Skeletal muscle satellite cell (primary cell): ENCODE measurements at regions not wholly inside any gene's neighbourhood (a gene's known extent, or its start where the extent isn't known, plus 50 kb on each side); places are given as distances from the start of the nearest gene placed in this dataset.

Source experiments
- H3K27me3 ChIP-seq: 2 replicates; pipeline ENCODE4 v1.7.0; 2013; ENCODE audit warnings: low read length; ENCODE audit not compliant: control insufficient read depth, insufficient read depth
- H3K36me3 ChIP-seq: 2 replicates; pipeline ENCODE4 v1.7.0; 2013; ENCODE audit warnings: mild to moderate bottlenecking, control low read depth, low read length; ENCODE audit not compliant: insufficient read depth
- H3K4me1 ChIP-seq: 2 replicates; pipeline ENCODE4 v1.7.0; 2013; ENCODE audit warnings: low read length; ENCODE audit not compliant: control insufficient read depth, insufficient read depth
- H3K4me2 ChIP-seq: 2 replicates; pipeline ENCODE4 v1.7.0; 2013; ENCODE audit warnings: mild to moderate bottlenecking, low read length
- H3K4me3 ChIP-seq: 2 replicates; pipeline ENCODE4 v1.7.0; 2013; ENCODE audit warnings: low read length
- H3K9ac ChIP-seq: 2 replicates; pipeline ENCODE4 v1.7.0; 2013; ENCODE audit warnings: mild to moderate bottlenecking, low read depth, low read length, moderate library complexity
- H3K9me3 ChIP-seq: replicated peaks from 2 replicates; pipeline ENCODE4 v1.7.0; 2013; ENCODE audit warnings: mild to moderate bottlenecking, control low read depth, low read length

DNA sequence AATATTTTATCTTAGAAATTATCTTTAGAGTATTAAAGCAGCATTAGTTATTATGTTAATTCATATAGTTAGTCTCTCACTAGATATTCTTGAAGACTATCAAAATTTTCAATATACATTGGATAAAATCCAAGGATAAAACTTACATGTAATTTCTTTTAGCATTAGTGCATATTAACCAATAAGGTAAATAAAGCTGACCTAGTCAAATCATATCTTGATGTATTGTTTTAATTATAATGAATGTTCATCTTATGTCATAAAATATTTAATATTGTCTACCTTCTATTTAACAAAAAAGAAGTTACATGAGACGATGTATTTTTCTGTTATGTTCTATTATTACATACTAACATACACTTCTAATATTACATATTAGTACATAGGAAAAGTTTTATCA lies 301.7 kb upstream of the DAB2 start:
- Histone ChIP-seq H3K9ac (no peak overlapping the region), H3K4me1 (no peaks in the 10 kb centered on the region), H3K36me3 (no peaks in the 10 kb centered on the region), H3K4me3 (no peak overlapping the region), H3K9me3 (no peaks in the 10 kb centered on the region), H3K27me3 (no peaks in the 10 kb centered on the region), H3K4me2 (no peak overlapping the region)

DNA sequence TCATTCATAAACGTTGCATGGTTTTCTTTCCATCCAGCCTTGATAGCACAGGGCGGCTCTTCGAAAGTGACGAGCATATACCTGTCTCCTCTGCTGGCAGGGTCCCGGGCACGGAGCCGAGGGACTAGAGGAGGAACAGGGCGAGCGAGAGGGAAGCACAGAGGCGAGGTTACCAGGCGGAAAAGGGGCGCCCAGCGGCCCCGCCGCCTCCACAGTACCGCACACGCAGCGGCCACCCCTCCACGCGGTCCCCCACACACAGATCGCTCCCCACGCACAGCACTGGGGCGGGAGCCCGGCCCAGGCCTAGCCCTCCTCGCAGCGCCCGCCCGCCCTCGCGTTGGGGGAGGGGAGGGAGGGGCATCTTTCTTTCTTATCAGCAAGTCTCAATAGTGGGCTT lies 296.6 kb upstream of the DAB2 start:
- no peak overlapping the region for H3K4me2 ChIP-seq
- peaks cover 18% of the 10 kb centered on the region for H3K4me1 ChIP-seq
- no peak overlapping the region for H3K9ac ChIP-seq
- no peaks in the 10 kb centered on the region for H3K36me3 ChIP-seq
- no peaks in the 10 kb centered on the region for H3K27me3 ChIP-seq
- H3K9me3 ChIP-seq, result no peaks in the 10 kb centered on the region
- no peak overlapping the region for H3K4me3 ChIP-seq

DNA sequence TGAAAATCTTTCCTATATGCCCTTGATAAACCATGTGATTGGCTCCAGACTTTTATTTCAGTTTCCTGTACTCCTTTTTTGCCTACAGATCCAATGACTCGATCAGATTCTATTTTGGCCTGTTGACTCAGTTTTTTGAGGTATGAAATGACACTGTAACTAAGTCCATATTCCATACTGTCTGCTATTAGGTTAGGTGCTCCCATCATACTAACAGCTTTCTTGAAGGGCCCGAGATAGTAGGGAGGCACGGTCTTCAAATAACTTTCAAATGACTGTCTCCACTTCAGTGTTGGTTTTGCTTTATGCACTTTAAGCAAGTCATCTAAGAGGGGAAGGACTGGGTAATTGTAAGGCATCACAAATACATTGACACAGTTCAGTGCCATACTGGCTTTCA lies 295.4 kb upstream of the DAB2 start:
- H3K9me3 ChIP-seq, result no peaks in the 10 kb centered on the region
- H3K4me3 ChIP-seq, result no peak overlapping the region
- no peaks in the 10 kb centered on the region for H3K36me3 ChIP-seq
- no peaks in the 10 kb centered on the region for H3K27me3 ChIP-seq
- peaks cover 21% of the 10 kb centered on the region for H3K4me1 ChIP-seq
- H3K9ac ChIP-seq, result no peak overlapping the region
- no peak overlapping the region for H3K4me2 ChIP-seq

DNA sequence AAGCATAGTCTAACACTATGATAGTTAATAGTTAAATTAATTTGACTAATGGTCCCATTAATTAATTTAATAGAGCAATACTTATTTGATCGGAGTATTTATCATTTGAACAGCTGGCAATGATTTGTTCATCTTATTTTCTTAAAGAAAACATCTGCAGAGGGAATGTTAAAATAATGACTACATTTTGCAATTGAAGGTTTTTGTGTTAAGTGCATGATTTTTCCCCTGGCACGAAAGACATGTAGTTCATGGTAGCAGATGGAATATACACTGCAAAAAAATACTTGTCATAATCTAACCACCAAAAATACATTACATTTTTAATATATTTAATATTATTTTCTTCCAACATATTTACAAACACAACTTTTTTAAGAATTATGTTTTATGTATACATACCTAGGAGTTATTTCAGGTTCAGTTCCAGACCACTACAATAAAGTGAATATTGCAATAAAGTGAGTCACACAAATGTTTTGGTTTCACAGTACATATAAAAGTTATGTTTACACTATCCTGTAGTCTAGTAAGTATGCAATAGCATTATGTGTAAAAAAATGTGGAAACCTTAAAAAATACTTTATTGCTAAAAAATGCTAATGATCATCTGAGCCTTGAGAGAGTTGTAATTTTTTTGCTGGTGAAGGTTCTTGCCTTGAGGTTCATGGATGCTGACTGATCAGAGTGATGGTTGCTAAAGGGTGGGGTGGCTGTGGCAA lies 292.6 kb upstream of the DAB2 start:
- no peaks in the 10 kb centered on the region for H3K9me3 ChIP-seq
- no peaks in the 10 kb centered on the region for H3K27me3 ChIP-seq
- no peak overlapping the region for H3K9ac ChIP-seq
- H3K4me1 ChIP-seq, result peaks cover 38% of the 10 kb centered on the region
- no peaks in the 10 kb centered on the region for H3K36me3 ChIP-seq
- no peak overlapping the region for H3K4me2 ChIP-seq
- H3K4me3 ChIP-seq, result no peak overlapping the region

DNA sequence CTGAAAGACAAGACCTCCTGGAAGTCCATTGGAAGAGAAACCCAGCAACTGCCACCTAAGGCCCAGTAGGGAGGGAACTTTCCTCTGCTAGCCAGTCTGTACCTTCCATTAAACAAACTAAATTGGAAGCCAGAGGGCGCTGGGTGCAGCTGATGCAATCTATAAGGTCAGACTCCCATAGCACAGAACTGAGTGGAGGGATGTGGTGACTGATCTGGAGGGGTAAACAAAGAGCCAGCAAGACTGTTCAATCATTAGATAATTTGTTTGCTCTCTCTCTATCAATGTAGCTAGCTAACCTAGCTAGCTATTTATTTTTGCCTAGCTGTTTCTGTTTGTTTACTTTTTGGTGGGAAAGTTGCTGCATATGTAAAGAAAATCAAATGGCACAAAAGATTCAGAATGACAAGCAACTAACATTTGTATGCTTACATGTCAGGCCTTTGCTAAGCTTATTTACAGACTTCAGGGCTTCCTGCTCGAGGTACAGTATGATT lies 291.8 kb upstream of the DAB2 start:
- H3K4me1 ChIP-seq, result peaks cover 38% of the 10 kb centered on the region
- no peaks in the 10 kb centered on the region for H3K27me3 ChIP-seq
- no peak overlapping the region for H3K4me2 ChIP-seq
- no peak overlapping the region for H3K4me3 ChIP-seq
- no peak overlapping the region for H3K9ac ChIP-seq
- H3K36me3 ChIP-seq, result no peaks in the 10 kb centered on the region
- H3K9me3 ChIP-seq, result no peaks in the 10 kb centered on the region

DNA sequence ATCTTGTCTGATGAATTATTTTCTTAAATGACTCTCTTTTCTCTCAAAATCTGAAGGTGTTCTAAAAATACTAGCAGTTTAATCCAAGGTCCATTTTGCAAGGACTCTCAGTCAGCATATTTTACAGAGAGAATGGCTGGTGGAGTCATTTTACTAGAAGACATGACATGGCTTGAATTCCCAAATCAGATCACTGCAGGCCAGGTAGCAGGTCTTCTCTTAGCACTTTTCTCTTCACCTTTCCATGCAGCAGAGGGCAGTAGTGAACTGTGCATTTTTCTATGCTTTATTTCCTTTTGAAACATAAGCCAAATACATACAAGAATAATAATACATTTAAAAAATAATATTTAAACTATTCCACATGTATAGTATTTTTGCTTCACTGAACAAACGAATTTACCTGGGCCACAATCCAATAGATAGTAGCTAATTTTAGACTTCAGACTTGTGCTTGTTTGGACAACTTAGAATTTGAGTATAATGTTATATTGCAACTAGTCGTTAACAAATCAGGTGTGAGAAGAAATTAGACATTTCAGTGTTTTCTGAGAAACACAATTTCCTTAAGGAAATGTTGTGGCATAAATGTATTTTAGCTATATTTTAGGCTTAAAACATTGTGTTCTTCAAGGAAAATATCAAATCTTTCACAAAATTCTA lies 289.4 kb upstream of the DAB2 start:
- no peak overlapping the region for H3K4me3 ChIP-seq
- H3K27me3 ChIP-seq, result no peaks in the 10 kb centered on the region
- H3K4me2 ChIP-seq, result peak overlapping the region; percentile 10
- H3K9ac ChIP-seq, result peak overlapping the region; percentile 52
- H3K36me3 ChIP-seq, result no peaks in the 10 kb centered on the region
- no peaks in the 10 kb centered on the region for H3K9me3 ChIP-seq
- H3K4me1 ChIP-seq, result peaks cover 38% of the 10 kb centered on the region

DNA sequence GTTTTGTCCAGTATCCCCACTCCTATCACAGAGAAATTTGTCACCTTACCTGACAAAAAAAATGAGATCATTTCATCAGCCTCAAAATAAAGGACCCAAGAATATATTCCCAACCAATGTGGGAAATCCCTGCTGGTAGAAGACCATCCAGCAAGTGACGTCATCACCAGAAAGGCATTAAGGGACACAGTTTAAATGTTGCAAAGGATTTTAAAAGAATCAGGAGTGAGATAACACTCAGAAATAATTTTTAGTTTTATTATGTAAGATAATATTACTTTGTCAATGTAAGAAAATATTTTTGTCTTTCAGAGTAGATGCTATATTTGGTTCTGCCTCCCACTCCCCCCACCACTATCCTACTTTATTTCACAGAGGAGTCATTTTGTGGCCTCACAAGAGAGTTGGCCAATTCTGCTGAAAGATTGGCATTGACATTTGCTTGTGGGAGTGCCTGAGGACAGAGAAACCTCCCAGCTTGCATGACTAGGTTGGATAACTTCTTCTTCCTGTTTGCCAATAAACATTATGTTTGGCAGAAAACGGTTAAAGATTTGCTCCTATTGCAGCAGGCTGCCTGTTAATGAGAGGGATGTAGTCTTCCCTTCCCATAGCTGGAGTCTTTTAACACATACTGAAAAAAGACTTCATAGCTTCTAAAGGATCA lies 288.6 kb upstream of the DAB2 start:
- H3K4me2 ChIP-seq, result peak overlapping the region; percentile 10
- peak overlapping the region; percentile 52 for H3K9ac ChIP-seq

DNA sequence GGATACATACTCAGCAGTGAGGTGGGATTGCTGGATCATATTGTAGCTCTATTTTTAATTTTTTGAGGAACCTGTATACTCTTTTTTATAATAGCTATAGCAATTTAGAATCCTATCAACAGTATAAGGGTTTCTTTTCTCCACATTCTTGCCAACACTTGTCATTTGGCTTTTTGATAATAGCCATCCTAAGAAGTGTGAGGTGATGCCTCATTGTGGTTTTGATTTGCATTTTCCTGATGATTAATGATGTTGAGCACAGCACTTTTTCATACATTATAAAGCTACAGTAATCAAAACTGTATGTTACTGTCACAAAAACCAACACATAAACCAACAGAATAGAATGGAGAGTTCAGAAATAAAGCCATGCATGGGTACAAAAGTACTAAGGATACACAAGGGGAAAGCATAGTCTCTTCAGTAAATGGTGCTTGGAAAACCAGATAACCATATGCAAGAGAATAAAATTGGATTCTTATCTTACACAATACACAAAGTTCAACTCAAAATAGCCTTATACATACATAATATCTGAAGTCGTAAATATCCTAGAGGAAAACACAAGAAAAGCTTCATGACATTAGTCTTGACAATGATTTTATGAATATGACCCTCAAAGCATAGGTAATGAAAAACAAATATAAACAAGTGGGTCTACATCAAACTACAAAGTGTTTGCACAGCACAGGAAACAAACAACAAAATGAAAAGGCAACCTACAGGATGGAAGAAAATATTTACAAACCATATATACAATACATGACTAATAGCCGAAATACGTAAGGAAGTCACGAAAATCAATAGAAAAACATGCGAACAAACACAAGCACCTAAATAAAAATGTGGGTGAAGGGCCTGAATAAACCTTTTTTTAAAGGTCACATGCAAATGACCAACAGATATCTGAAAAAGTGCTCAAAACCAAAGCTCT lies 287.8 kb upstream of the DAB2 start:
- Histone ChIP-seq H3K36me3 (no peaks in the 10 kb centered on the region), H3K9me3 (no peaks in the 10 kb centered on the region), H3K4me2 (no peak overlapping the region), H3K4me3 (no peak overlapping the region), H3K9ac (no peak overlapping the region), H3K27me3 (no peaks in the 10 kb centered on the region), H3K4me1 (peaks cover 30% of the 10 kb centered on the region)

More for the DNA sequence above, 288.6 kb upstream of the DAB2 start:
- H3K4me1 ChIP-seq, result peaks cover 38% of the 10 kb centered on the region
- no peaks in the 10 kb centered on the region for H3K9me3 ChIP-seq
- no peak overlapping the region for H3K4me3 ChIP-seq
- H3K36me3 ChIP-seq, result no peaks in the 10 kb centered on the region
- no peaks in the 10 kb centered on the region for H3K27me3 ChIP-seq

DNA sequence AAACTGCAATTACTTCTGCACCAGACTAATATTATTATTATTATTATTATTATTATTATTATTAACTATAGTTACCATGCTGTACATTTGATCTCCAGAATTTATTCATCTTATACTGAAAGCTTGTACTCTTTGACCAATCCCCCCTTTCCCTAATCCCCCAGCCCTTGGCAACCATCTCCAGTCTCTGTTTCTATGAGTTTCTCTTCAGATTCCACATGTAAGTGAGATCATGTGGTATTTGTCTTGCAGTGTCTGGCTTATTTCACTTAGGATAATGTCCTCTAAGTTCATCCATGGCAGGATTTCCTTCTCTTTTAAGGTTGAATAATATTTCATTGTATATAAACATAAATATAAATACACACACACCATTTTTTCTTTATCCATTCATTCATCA lies 287.0 kb upstream of the DAB2 start:
- peaks cover 24% of the 10 kb centered on the region for H3K4me1 ChIP-seq
- H3K9me3 ChIP-seq, result no peaks in the 10 kb centered on the region
- no peak overlapping the region for H3K9ac ChIP-seq
- no peaks in the 10 kb centered on the region for H3K27me3 ChIP-seq
- no peak overlapping the region for H3K4me2 ChIP-seq
- H3K4me3 ChIP-seq, result no peak overlapping the region
- no peaks in the 10 kb centered on the region for H3K36me3 ChIP-seq

DNA sequence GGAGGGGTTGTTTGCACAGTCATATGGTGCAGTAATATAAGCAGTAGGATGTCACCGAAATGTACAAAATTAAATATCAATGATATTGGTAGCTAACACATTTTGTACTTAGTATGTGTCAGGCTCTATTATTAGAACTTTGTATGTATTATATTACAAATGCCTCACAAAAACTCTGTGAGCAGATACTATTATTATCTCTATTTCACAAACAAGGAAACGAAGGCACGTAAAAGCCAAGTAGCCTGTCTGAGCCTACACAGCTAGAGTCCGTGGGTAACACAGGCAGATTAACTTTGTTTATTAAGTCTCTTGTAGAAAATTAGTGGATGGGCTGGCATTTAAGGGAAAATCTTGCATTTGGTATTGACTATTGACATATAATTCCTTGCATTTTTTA lies 284.3 kb upstream of the DAB2 start:
- Histone ChIP-seq H3K9ac (no peak overlapping the region), H3K27me3 (no peaks in the 10 kb centered on the region), H3K4me1 (peaks cover 13% of the 10 kb centered on the region), H3K36me3 (no peaks in the 10 kb centered on the region), H3K9me3 (no peaks in the 10 kb centered on the region), H3K4me2 (no peak overlapping the region), H3K4me3 (no peak overlapping the region)

DNA sequence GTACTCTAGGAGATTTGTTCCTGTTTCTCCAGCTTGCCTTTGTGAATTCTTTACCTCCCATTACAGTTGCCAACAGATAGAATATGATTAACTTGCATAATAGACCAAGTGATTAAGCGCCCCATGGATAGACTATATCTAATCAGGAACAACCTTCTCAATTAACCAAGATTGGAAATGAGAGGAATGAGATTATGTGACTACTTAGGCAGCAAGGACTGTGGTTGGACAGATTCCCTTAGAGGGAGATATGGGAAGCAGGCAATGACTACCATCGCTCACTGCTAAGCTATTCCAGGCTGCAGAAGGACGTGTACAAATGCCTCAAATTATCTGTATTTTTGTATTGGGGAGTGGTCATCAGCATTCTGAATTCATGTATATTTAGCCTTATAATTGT lies 278.1 kb upstream of the DAB2 start:
- peaks cover 5% of the 10 kb centered on the region for H3K4me1 ChIP-seq
- no peak overlapping the region for H3K9ac ChIP-seq
- H3K9me3 ChIP-seq, result no peaks in the 10 kb centered on the region
- no peak overlapping the region for H3K4me3 ChIP-seq
- H3K36me3 ChIP-seq, result no peaks in the 10 kb centered on the region
- H3K27me3 ChIP-seq, result no peaks in the 10 kb centered on the region
- H3K4me2 ChIP-seq, result no peak overlapping the region
